AG09319 (cell line): ENCODE measurements at regions not wholly inside any gene's neighbourhood (a gene's known extent, or its start where the extent isn't known, plus 50 kb on each side); places are given as distances from the start of the nearest gene placed in this dataset.

Experiments
- DNase-seq: peaks from one replicate; pipeline ENCODE4 v3.0.0-alpha.2; 2010; ENCODE audit warnings: low read depth; ENCODE audit errors: extremely low read depth
- TF ChIP-seq, protein P1 (sequence below): IDR thresholded peaks from 2 replicates; pipeline ENCODE4 v1.5.1; 2011; ENCODE audit warnings: low read depth, mild to moderate bottlenecking, inconsistent platforms, low read length, moderate library complexity

DNA sequence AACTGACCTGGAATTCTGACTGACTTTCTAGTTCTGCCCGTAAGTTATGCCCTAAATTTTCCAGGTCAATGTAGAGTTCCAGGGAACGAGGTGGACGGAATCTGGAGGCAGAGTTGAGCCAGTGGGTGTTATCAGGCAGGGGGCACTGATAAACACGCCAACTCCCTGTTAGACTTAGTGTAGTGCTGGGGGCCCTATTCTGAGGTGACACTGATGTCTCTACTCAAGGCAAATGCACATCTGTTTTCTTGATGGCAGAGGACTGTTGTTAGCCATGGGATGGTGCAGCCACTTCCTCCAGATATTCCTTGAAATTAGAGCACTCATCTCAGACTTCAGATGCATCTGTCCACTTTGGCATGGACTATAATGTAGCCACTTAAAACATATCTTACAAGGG, 83.5 kb downstream of the C9orf152 start:
- TF ChIP-seq, protein P1, sequence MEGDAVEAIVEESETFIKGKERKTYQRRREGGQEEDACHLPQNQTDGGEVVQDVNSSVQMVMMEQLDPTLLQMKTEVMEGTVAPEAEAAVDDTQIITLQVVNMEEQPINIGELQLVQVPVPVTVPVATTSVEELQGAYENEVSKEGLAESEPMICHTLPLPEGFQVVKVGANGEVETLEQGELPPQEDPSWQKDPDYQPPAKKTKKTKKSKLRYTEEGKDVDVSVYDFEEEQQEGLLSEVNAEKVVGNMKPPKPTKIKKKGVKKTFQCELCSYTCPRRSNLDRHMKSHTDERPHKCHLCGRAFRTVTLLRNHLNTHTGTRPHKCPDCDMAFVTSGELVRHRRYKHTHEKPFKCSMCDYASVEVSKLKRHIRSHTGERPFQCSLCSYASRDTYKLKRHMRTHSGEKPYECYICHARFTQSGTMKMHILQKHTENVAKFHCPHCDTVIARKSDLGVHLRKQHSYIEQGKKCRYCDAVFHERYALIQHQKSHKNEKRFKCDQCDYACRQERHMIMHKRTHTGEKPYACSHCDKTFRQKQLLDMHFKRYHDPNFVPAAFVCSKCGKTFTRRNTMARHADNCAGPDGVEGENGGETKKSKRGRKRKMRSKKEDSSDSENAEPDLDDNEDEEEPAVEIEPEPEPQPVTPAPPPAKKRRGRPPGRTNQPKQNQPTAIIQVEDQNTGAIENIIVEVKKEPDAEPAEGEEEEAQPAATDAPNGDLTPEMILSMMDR: no peak
- DNase-seq: no peak

DNA sequence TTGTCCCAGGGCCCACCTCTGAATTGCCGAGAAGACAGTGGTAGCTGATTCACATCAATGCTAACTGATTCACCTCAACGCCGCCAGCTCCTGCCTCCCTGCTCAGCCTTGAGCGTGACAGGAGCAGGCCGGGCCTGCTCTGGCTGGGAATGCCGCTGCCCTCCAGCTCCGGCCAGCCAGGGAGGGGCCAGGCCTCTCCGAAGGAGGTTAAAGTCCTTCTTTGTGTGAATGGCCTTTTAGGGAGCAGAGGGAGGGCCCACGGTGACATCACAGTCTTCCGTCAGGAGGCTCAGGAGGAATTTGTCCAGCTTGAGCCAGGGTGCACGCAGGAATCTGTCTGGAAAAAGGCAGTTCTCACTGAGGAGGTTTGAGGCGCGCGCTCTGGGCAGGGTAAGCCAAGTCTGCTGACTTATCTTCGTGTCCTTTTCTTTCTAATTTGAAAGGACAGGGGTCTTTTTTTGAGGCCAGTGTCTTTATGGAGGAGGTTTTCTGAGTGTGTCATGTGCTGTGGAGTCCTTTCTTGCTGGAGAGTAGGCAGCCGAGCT, 82.7 kb downstream of the C9orf152 start:
- no peak for DNase-seq

DNA sequence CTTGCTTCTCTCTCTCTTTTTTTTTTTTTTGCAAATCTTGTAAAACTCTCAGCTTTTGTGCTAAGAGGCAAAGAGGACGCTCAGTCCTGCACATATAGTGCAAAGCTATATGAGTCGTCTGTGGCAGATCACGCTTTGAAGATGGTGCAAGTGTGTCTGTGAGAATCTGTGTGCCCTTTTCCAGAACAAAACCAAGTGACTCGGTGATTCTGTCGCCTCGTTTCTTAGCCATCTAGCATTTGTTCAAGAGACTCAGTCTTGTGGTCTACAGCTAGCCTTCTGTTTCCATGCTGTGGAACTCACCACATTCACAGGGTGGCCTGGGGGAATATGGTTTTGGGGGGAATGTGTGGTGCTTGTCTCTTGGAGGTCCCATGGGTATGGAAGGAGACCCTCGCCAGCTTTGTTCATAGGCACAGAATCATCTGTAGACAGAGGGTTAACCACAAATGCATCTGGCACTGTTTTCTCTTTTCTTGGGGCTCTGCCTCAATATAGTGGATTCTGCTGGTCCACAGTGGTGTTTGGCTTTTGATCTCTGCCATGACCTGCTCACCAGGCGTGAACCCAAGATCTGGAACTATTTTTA, 82.1 kb downstream of the C9orf152 start:
- TF ChIP-seq, protein P1: no peak
- no peak for DNase-seq

More for the DNA sequence above, 82.7 kb downstream of the C9orf152 start:
- TF ChIP-seq, protein P1: no peak

DNA sequence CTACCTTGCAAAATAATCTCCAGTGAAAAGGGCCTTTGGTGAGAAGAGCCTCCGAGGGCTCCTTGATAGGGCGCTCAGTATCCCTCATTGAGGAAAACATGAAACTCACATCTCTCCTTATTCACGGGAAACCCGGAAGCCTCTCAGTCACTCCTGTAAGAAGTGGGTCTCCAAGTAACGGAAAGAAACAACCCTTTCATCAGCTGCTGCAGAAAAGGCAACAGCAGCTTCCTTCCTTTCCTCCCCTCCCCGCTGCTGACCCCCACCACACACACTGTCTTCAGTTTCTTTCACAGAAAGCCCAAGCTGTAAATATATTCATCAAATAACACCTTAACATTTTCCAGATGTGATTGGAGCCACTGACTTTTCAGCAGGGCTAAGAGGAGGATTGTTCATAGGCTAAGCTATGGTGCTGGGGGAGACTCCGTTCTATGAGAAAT, 81.4 kb downstream of the C9orf152 start:
- DNase-seq: no peak
- TF ChIP-seq, protein P1: no peak

DNA sequence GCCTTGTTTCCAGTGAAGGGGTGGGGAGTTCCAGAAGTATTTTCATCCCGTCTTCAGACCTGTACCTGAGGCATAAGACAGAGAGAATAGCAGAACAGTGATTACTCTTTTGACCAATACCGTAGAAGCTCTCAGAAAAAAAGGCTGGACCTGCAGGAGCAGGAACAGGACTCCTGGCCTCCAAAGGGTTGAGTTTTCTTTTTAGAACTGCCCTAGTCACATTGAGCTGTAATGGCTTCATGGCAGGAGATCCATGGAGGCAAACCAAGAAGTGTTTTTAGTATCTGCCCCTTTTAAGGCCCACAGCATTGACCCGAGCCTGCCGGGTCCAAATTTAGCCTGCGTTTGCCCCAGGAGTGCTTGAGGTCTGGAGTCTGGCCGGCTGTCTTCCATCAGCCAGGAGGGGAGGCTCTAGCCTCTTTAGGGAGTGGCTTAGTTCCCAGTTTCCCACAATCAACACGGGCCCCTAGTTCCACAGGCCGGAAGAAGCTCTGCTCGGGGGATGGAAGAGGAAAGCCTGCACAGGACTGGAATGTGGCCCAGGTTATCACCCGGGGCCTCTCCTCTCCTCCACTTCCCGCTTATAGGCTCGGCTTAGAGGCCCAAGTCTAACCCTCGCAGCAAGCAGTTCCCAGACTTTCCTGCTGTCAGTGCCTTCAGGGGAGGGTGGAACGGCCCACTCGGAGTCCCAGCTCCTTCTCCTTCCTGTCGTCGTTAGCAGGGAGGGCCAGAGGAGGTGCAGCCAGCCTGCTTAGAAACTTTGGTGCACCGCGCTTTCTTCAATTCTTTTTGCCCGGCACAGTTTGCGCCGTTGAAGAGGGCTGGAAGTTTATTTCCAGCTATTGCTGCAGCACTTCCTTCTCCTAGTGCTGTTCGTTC, 80.7 kb downstream of the C9orf152 start:
- TF ChIP-seq, protein P1: no peak
- no peak for DNase-seq

DNA sequence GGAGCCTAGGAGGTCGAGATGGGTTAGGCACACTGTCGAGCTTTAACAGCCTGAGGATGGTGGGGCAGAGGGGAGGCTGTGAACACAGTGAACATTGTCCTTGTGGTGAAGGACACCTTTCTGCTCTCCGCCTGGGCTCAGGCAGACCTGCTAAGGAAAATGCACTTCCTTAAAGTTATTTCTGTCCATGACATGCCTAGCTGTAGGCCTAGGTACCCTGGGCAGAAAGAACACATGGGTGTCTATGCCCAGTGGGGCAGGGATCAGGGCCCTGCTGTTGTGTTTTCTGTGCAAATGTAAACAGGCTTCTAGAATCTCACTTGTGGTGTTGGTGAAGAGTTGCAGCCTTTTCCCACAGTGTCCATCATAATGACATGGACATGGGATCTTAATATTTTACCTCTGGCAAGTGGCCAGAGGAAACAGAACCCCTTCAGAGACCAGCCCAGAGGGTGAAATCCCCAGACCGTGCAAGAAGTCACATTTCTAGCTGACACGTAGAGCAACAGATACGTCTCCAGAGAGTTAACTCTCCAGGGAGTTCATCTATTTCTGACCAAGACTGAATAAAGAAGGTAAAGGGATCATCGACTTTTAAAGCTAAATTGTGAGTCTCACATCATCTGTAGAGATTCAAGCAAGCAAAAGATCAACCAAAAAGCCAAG, 79.2 kb downstream of the C9orf152 start:
- DNase-seq: no peak
- TF ChIP-seq, protein P1: no peak
